H9 (cell line): ENCODE measurements at regions not wholly inside any gene's neighbourhood (a gene's known extent, or its start where the extent isn't known, plus 50 kb on each side); places are given as distances from the start of the nearest gene placed in this dataset.
A peak's percentile ranks its signal among the peaks of the same experiment; 100 is the strongest.
"Not testable (repeated sequence)": the region's sequence is repeated elsewhere in the genome, so short reads cannot be mapped to it uniquely, and the experiment has no call there.

Source experiments
- DNase-seq: peaks from one replicate; pipeline ENCODE4 v3.0.0-alpha.2; 2017
- H2AFZ ChIP-seq: one replicate; pipeline ENCODE4 v1.6.1; 2013; ENCODE audit warnings: mild to moderate bottlenecking, low read length, control low read depth, moderate library complexity
- H2AK5ac ChIP-seq: 2 replicates; pipeline ENCODE4 v1.6.1; 2013; ENCODE audit warnings: low read length, control low read depth, mixed read lengths; ENCODE audit not compliant: insufficient read length
- H2BK120ac ChIP-seq: one replicate; pipeline ENCODE4 v1.6.1; 2013; ENCODE audit warnings: low read depth, mild to moderate bottlenecking, low read length, control low read depth, inconsistent platforms; ENCODE audit not compliant: poor library complexity, severe bottlenecking
- H2BK12ac ChIP-seq: 2 replicates; pipeline ENCODE4 v1.6.1; 2013; ENCODE audit warnings: low read length, control low read depth, mixed read lengths, low read depth; ENCODE audit not compliant: insufficient read length
- H2BK15ac ChIP-seq: 2 replicates; pipeline ENCODE4 v1.6.1; 2013; ENCODE audit warnings: low read depth, low read length, control low read depth
- H2BK20ac ChIP-seq: one replicate; pipeline ENCODE4 v1.6.1; 2013; ENCODE audit warnings: low read depth, mild to moderate bottlenecking, low read length, control low read depth, inconsistent platforms; ENCODE audit not compliant: poor library complexity, severe bottlenecking
- H2BK5ac ChIP-seq: 2 replicates; pipeline ENCODE4 v1.6.1; 2013; ENCODE audit warnings: low read length, control low read depth, mixed read lengths; ENCODE audit not compliant: insufficient read length
- H3K14ac ChIP-seq: 2 replicates; pipeline ENCODE4 v1.6.1; 2013; ENCODE audit warnings: low read length, control low read depth; ENCODE audit not compliant: insufficient read depth
- H3K18ac ChIP-seq: 2 replicates; pipeline ENCODE4 v1.6.1; 2013; ENCODE audit warnings: low read depth, mild to moderate bottlenecking, mixed read lengths, low read length, control low read depth; ENCODE audit not compliant: insufficient read length
- H3K23ac ChIP-seq: 2 replicates; pipeline ENCODE4 v1.6.1; 2013; ENCODE audit warnings: low read length, control low read depth, mixed read lengths, low read depth; ENCODE audit not compliant: insufficient read length
- H3K23me2 ChIP-seq: 2 replicates; pipeline ENCODE4 v1.6.1; 2013; ENCODE audit warnings: low read depth, mild to moderate bottlenecking, mixed read lengths, low read length, control low read depth; ENCODE audit not compliant: insufficient read length, poor library complexity, severe bottlenecking
- H3K27ac ChIP-seq: 2 replicates; pipeline ENCODE4 v1.5.1; 2013; ENCODE audit warnings: low read length, control low read depth, mixed read lengths, low read depth; ENCODE audit not compliant: insufficient read length
- H3K27me3 ChIP-seq: 2 replicates; pipeline ENCODE4 v1.6.1; 2013; ENCODE audit warnings: low read length, control low read depth, inconsistent platforms; ENCODE audit not compliant: insufficient read depth
- H3K4ac ChIP-seq: 2 replicates; pipeline ENCODE4 v1.6.1; 2013; ENCODE audit warnings: low read depth, mild to moderate bottlenecking, control low read depth, inconsistent platforms, low read length, moderate library complexity
- H3K4me1 ChIP-seq: 2 replicates; pipeline ENCODE4 v1.6.1; 2013; ENCODE audit warnings: low read length, control low read depth, inconsistent platforms; ENCODE audit not compliant: insufficient read depth
- H3K4me2 ChIP-seq: 2 replicates; pipeline ENCODE4 v1.6.1; 2013; ENCODE audit warnings: low read length, control low read depth, mixed read lengths; ENCODE audit not compliant: insufficient read length, insufficient read depth
- H3K56ac ChIP-seq: 2 replicates; pipeline ENCODE4 v1.6.1; 2013; ENCODE audit warnings: low read depth, mild to moderate bottlenecking, mixed read lengths, low read length, control low read depth; ENCODE audit not compliant: insufficient read length
- H3K79me1 ChIP-seq: 2 replicates; pipeline ENCODE4 v1.6.1; 2013; ENCODE audit warnings: low read depth, mild to moderate bottlenecking, moderate library complexity, low read length, control low read depth, inconsistent platforms; ENCODE audit not compliant: insufficient read depth, poor library complexity, severe bottlenecking
- H3K79me2 ChIP-seq: 2 replicates; pipeline ENCODE4 v1.6.1; 2013; ENCODE audit warnings: low read length, control low read depth, inconsistent platforms; ENCODE audit not compliant: insufficient read depth
- H3K9ac ChIP-seq: 2 replicates; pipeline ENCODE4 v1.6.1; 2013; ENCODE audit warnings: low read length, control low read depth, mixed read lengths; ENCODE audit not compliant: insufficient read length; ENCODE audit errors: extremely low read depth
- H3K9me3 ChIP-seq: one replicate; pipeline ENCODE4 v1.6.1; 2013; ENCODE audit warnings: low read depth, low read length, inconsistent platforms; ENCODE audit not compliant: control insufficient read depth
- H3T11ph ChIP-seq: one replicate; pipeline ENCODE4 v1.6.1; 2013; ENCODE audit warnings: mild to moderate bottlenecking, low read length, control low read depth, inconsistent platforms
- H4K20me1 ChIP-seq: one replicate; pipeline ENCODE4 v1.6.1; 2013; ENCODE audit not compliant: control insufficient read depth, insufficient read length, insufficient read depth
- H4K5ac ChIP-seq: 2 replicates; pipeline ENCODE4 v1.6.1; 2013; ENCODE audit warnings: low read depth, mild to moderate bottlenecking, mixed read lengths, low read length, control low read depth; ENCODE audit not compliant: insufficient read length
- H4K8ac ChIP-seq: replicated peaks from 2 replicates; pipeline ENCODE4 v1.6.1; 2013; ENCODE audit warnings: low read length, control low read depth, mixed read lengths, low read depth; ENCODE audit not compliant: insufficient read length
- H4K91ac ChIP-seq: 2 replicates; pipeline ENCODE4 v1.6.1; 2013; ENCODE audit warnings: low read depth, mild to moderate bottlenecking, moderate library complexity, mixed read lengths, low read length, control low read depth; ENCODE audit not compliant: insufficient read length
- H3K27ac Mint-ChIP-seq, 3 experiments: 2 replicates in 2 of 3; 3 replicates in 1 of 3; pipeline ENCODE4 v1.8.0; 2020 to 2021; ENCODE audit warnings: mixed read lengths in 3 of 3, mild to moderate bottlenecking in 1 of 3, moderate library complexity in 1 of 3
- H3K27me3 Mint-ChIP-seq: 2 replicates; pipeline ENCODE4 v1.8.0; 2021; ENCODE audit warnings: low read depth, mild to moderate bottlenecking, moderate library complexity, mixed read lengths
- H3K36me3 Mint-ChIP-seq, 3 experiments: 2 replicates in 2 of 3; 3 replicates in 1 of 3; pipeline ENCODE4 v1.8.0; 2020 to 2021; ENCODE audit warnings: low read depth in 3 of 3, mixed read lengths in 3 of 3; ENCODE audit not compliant: insufficient read depth in 1 of 3
- H3K4me1 Mint-ChIP-seq, 2 experiments: 2 replicates each; pipeline ENCODE4 v1.8.0; 2020; ENCODE audit warnings: mixed read lengths in 2 of 2
- H3K4me3 Mint-ChIP-seq, 2 experiments: 2 replicates in 1 of 2; 3 replicates in 1 of 2; pipeline ENCODE4 v1.8.0; 2020 to 2021; ENCODE audit warnings: mild to moderate bottlenecking in 2 of 2, mixed read lengths in 2 of 2, moderate library complexity in 1 of 2
- H3K9me3 Mint-ChIP-seq, 2 experiments: 2 replicates in 1 of 2; 3 replicates in 1 of 2; pipeline ENCODE4 v1.8.0; 2020; ENCODE audit warnings: mild to moderate bottlenecking in 2 of 2, mixed read lengths in 2 of 2, moderate library complexity in 1 of 2
- WGBS: extraction: QIAGEN DNeasy Blood & Tissue Kit; methylation state at CpG from one replicate; pipeline ENCODE4 v1.1.7; 2013; ENCODE audit warnings: missing lambda C conversion rate, low lambda C conversion rate, mixed read lengths; ENCODE audit not compliant: insufficient read length; ENCODE audit errors: extremely low coverage; 5-methylcytosine and 5-hydroxymethylcytosine counted together

GRCh38 chr1:143730890-143731289 is 240.9 kb downstream of the FAM72C start:
- H2AK5ac ChIP-seq, H2BK5ac ChIP-seq, H3K9ac ChIP-seq, H3K27ac Mint-ChIP-seq, H3K4me2 ChIP-seq, H3K27me3 Mint-ChIP-seq, H2BK15ac ChIP-seq, H3K4me3 Mint-ChIP-seq, H3K27ac ChIP-seq, H3K4me1 Mint-ChIP-seq, H3T11ph ChIP-seq, H3K56ac ChIP-seq, H2BK12ac ChIP-seq, H3K23ac ChIP-seq, H4K20me1 ChIP-seq, DNase-seq, H2BK20ac ChIP-seq, H4K5ac ChIP-seq, H2BK120ac ChIP-seq, H3K4me1 ChIP-seq, H4K8ac ChIP-seq, H3K23me2 ChIP-seq, H3K4ac ChIP-seq, H3K79me2 ChIP-seq, H3K27me3 ChIP-seq, H3K18ac ChIP-seq, H2AFZ ChIP-seq, H3K79me1 ChIP-seq, H4K91ac ChIP-seq, H3K14ac ChIP-seq: not testable (repeated sequence)
- H3K9me3 ChIP-seq: peaks cover 45% of the 10 kb centered on the region
- H3K9me3 Mint-ChIP-seq: peaks cover 64 to 66% of the 10 kb centered on the region in 2 experiments
- H3K36me3 Mint-ChIP-seq: peaks cover 6 to 12% (median 9%) of the 10 kb centered on the region in 3 experiments; a peak in 6 of 7 replicates
- WGBS: no CpG with 5 or more reads among the region's 6 CpGs

GRCh38 chr1:143729449-143730111 is 242.2 kb downstream of the FAM72C start:
- H2BK12ac ChIP-seq, H3K4me1 Mint-ChIP-seq, H3K14ac ChIP-seq, DNase-seq, H2AK5ac ChIP-seq, H4K8ac ChIP-seq, H3K23ac ChIP-seq, H3K9ac ChIP-seq, H2BK20ac ChIP-seq, H4K91ac ChIP-seq, H3K23me2 ChIP-seq, H3K27me3 Mint-ChIP-seq, H3K79me1 ChIP-seq, H3K4ac ChIP-seq, H3K27me3 ChIP-seq, H4K20me1 ChIP-seq, H3K56ac ChIP-seq, H2BK15ac ChIP-seq, H3K79me2 ChIP-seq, H3K4me2 ChIP-seq, H3K18ac ChIP-seq, H3T11ph ChIP-seq, H4K5ac ChIP-seq, H3K27ac ChIP-seq, H2BK5ac ChIP-seq, H2BK120ac ChIP-seq, H2AFZ ChIP-seq, H3K36me3 Mint-ChIP-seq, H3K4me1 ChIP-seq: not testable (repeated sequence)
- Mint-ChIP-seq H3K27ac (peak overlapping the region; percentile 83 to 99 (median 95); a peak in 4 of 7 replicates), H3K9me3 (peaks cover 58 to 59% of the 10 kb centered on the region in 2 experiments), H3K4me3 (peak overlapping the region in 1 of 2 experiments; percentile 39; a peak in 2 of 5 replicates)
- peaks cover 36% of the 10 kb centered on the region for H3K9me3 ChIP-seq
- WGBS: no CpG with 5 or more reads among the region's 39 CpGs
